ENCODE measurements at regions not wholly inside any gene's neighbourhood (a gene's known extent, or its start where the extent isn't known, plus 50 kb on each side); places are given as distances from the start of the nearest gene placed in this dataset.
A peak's percentile ranks its signal among the peaks of the same experiment; 100 is the strongest.

DNA sequence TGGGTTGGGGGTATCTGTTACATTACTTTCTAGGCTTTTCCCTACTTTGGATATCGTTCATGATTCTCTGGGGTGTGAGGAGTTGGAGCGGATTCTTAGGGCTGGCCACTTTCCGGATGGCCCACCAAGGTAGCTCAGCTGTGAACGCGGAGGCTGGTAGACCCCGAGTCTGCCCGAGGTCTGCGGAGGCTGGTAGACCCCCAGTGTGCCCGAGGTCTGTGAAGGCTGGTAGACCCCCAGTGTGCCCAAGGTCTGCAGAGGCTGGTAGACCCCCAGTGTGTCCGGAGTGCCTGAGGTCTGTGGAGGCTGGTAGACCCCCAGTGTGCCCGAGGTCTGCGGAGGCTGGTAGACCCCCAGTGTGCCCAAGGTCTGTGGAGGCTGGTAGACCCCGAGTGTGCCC is 99.2 kb upstream of the ZNF469 start:
- peaks cover 0 to 12% (median 0%) of the 10 kb centered on the region in 7 donors for H3K27me3 ChIP-seq
- TF ChIP-seq CTCF (IDR thresholded peaks at IDR 0.05), result no peak
- H3K36me3 ChIP-seq, result no peaks in the 10 kb centered on the region
- intact Hi-C loops (cut with DNase I), result no loop called here
- H3K4me3 ChIP-seq, result no peak overlapping the region
- peaks cover 0 to 40% (median 16%) of the 10 kb centered on the region in 11 donors for H3K9me3 ChIP-seq
- DNase-seq (no peak), ATAC-seq (no peak)
- 89 to 90% methylated on average over 13 of the region's 13 CpGs for WGBS, 2 donors
- H3K4me1 ChIP-seq, result peaks cover 0 to 7% (median 0%) of the 10 kb centered on the region in 9 donors
- no peak overlapping the region for H3K27ac ChIP-seq

GRCh38 chr16:88284101-88284500 is 98.7 kb upstream of the ZNF469 start:
- 90 to 92% methylated on average over 9 of the region's 9 CpGs for WGBS, 2 donors

DNA sequence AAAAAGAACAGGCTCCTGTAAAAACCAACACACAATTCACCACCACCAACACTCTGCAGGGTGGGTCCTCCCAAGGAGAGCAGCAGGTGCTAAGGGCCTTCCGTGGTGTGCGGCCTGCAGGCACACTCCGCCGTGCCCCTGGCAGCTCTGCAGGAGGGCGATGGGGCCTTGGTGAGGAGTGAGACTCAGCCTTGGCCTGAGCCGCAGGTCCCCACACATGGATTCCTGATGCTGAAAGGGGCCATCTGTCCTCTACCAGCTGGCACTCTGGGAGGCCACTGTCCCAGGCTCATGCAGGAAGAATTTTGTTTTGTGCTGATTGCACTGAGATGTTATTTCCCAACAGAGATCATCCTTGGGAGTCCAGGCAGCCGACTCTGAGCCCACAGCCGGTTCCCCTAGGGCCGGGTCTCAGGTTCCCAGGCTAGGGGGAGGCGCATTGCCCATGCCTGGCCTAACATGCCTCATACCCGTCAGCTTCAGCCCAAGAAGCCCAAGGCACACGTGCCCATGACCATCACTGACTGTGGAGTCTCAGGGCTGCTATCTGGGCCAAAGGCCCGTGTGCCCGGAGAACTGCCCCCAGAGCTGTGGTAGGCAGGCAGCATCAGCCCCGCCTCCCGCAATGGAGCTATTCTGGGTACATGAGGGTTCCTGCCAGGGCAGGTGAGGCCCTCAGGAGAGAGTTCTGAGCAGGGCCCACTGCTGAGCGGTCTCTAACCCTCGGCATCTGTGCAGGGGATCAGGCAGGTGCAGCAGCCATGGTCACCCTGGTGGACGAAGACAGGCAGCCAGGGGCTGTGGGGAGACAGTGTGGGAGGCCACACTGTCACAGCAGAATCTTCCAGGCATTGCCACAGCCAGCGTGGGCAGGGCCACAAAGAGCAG is 97.9 kb upstream of the ZNF469 start:
- intact Hi-C loops (cut with DNase I), result no loop called here
- TF ChIP-seq CTCF (IDR thresholded peaks at IDR 0.05), result no peak
- no peaks in the 10 kb centered on the region for H3K36me3 ChIP-seq
- WGBS, 2 donors, result 94% methylated on average over 20 of the region's 20 CpGs
- no peak overlapping the region for H3K4me3 ChIP-seq
- peak in 1 of 8 donors; percentile 61 for ATAC-seq
- H3K4me1 ChIP-seq, result peaks cover 0 to 7% (median 0%) of the 10 kb centered on the region in 9 donors
- H3K27ac ChIP-seq, result no peak overlapping the region
- DNase-seq, result no peak
- H3K27me3 ChIP-seq, result peaks cover 0 to 14% (median 0%) of the 10 kb centered on the region in 7 donors
- H3K9me3 ChIP-seq, result peaks cover 0 to 30% (median 16%) of the 10 kb centered on the region in 11 donors

More at GRCh38 chr16:88284101-88284500, 98.7 kb upstream of the ZNF469 start:
- DNase-seq, result no peak
- peaks cover 0 to 35% (median 16%) of the 10 kb centered on the region in 11 donors for H3K9me3 ChIP-seq
- H3K4me3 ChIP-seq, result no peak overlapping the region
- no peak overlapping the region for H3K27ac ChIP-seq
- intact Hi-C loops (cut with DNase I), result no loop called here
- no peaks in the 10 kb centered on the region for H3K36me3 ChIP-seq
- ATAC-seq, result no peak
- no peak for TF ChIP-seq CTCF (IDR thresholded peaks at IDR 0.05)
- H3K27me3 ChIP-seq, result peaks cover 0 to 12% (median 0%) of the 10 kb centered on the region in 7 donors
- peaks cover 0 to 7% (median 0%) of the 10 kb centered on the region in 9 donors for H3K4me1 ChIP-seq

GRCh38 chr16:88285514-88285822 is 97.3 kb upstream of the ZNF469 start:
- intact Hi-C loops (cut with DNase I), result no loop called here
- TF ChIP-seq CTCF (IDR thresholded peaks at IDR 0.05), result no peak
- Histone ChIP-seq H3K27me3 (peaks cover 0 to 20% (median 0%) of the 10 kb centered on the region in 7 donors), H3K4me3 (no peak overlapping the region), H3K9me3 (peaks cover 0 to 30% (median 16%) of the 10 kb centered on the region in 11 donors), H3K4me1 (peaks cover 0 to 11% (median 0%) of the 10 kb centered on the region in 9 donors), H3K36me3 (no peaks in the 10 kb centered on the region), H3K27ac (no peak overlapping the region)
- DNase-seq (no peak), ATAC-seq (no peak)
- WGBS, 2 donors, result 90 to 96% methylated on average over 9 to 10 of the region's 10 CpGs
